SIG-M5 treated with dmso at 0.1 percent for 504 hours (cell line): ENCODE measurements at regions not wholly inside any gene's neighbourhood (a gene's known extent, or its start where the extent isn't known, plus 50 kb on each side); places are given as distances from the start of the nearest gene placed in this dataset.

ENCODE experiments used
- DNase-seq: peaks from one replicate; lab custom pipeline; 2025; ENCODE audit not compliant: unreplicated experiment; lab: John Stamatoyannopoulos, UW

DNA sequence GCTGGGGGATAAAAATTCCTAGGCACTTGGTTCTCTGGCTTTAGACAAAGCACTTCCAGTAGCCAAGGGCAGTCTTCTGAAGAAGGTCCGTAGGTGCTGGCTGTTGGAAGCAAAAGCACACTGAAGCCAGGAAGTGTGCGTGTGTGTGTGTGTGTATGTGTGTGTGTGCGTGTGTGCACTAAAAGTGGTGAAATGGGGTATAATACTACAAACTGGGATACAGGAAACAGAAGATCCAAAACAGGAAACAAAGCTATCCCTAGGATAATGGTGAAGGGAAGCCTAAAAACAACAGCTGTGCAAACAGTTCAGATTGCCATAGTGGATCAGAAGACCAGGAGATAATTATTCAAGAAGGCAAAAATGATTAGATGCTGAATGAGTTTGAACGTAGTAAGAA lies 103.4 kb downstream of the IL20RB start:
- DNase-seq: no peak

DNA sequence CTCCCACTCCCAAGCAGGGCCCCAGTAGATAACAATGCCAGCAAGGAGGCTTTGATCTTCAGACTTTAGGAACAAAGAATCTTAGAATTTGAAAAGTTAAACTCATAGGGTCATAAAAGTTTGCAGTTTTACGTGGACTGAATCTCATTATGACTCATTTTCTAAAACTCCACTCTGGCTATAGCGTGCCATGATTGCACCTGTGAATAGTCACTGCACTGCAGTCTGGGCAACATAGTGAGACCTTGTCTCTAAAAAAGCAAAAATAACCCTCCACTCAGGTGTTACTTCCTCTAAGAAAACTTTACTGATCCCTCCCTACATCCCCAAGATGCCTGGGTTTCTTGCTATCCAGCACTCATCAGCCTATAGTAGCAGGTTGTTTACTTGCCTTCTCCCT lies 104.5 kb downstream of the IL20RB start:
- no peak for DNase-seq

DNA sequence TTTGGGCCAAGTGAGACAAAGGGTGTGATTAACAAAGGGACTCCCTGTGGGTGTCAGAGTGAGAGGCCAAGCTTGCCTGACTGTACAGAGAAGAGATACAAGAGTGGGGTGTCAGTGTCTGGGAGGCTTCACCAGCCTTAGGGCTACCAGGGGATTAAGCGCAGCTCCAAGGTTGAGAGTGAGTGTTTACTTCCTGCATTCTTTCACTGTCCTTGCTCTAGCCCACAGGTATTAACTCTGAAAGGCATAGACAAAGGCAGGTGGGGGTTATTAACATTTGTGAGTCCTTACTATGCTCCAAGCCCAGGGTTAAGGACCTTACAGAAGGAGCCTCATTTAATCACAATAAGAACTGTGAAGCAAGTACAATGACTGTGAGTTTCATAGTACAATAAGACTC lies 107.6 kb downstream of the IL20RB start:
- DNase-seq: no peak

DNA sequence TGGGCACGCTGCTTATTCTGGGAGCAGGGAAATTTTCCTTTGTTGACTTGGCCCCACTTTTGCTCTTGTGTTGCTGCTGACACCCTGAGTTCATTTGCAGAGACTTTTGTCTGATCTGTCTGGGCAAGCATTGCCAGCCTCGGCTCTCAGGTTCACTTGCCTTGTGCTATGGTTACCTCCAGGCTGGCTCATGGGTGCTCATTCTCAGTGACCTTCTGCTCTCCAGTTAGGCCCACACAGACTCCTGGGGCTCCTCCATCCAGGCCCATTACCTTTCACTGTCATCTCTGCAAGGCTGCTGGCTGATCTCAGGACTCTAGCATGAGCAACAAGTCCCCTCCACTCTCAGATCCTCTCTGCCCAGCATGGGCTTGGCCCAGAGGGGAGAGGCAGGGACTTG lies 108.3 kb downstream of the IL20RB start:
- DNase-seq: no peak

DNA sequence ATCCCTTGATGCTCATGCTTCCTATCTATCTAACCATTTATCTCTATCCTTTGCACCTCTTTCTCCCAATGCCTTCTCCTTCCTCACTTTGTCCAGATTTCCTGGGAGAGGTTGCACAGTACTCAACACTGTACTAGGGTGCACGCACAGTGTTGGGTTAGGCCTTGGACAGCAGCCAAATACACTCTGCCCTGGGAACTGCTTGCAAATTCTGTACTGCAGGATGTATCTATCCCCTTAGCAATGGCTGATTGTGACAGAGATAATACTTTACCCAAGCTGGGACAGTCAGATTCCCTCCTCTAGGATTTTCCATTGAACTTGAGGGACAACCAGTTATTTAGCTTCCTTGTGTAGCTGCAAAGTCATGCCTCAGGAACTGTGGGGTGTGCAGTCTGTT lies 113.3 kb downstream of the IL20RB start:
- no peak for DNase-seq

- no peak for DNase-seq
Observed at GRCh38 chr3:137075020-137075419, 117.2 kb downstream of the IL20RB start.

GRCh38 chr3:137078040-137078439 lies 120.3 kb downstream of the IL20RB start:
- DNase-seq: no peak

DNA sequence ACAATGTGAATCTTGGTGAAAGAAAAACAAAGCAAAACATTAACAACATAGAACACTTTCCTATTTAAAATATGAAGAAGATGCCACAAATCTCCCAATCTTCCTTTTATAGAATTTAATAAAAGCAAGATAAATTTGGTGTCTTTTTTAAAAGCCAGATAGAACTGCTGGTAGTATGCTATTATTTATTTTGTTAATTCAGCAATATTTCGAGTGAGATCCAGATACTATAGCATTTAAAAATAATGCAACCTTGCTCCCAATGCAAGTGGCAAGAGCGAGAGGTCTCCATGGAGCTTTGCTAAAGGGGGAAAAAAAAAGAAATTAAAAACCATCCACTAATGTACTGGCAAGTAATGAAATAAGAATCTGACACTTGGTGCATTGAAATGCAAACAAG lies 121.8 kb downstream of the IL20RB start:
- DNase-seq: no peak

DNA sequence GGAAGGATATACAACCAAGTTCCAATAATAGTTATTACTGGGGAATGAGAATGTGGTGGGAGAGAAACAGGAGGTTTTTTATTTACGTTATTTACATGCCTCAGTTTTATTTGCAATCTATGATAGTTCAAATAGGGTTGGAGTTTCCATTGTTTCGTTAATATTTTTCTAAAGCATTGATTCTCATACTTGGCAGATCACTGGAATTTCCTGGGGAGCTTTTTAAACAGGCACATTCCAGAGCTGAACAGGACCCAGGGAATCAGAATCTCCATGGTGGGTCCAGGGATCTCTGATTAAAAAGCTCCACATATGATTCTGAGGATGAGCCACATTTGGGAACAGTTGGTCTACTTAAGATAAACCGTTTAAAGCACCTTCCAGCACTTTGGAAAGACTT lies 123.9 kb downstream of the IL20RB start:
- DNase-seq: no peak

DNA sequence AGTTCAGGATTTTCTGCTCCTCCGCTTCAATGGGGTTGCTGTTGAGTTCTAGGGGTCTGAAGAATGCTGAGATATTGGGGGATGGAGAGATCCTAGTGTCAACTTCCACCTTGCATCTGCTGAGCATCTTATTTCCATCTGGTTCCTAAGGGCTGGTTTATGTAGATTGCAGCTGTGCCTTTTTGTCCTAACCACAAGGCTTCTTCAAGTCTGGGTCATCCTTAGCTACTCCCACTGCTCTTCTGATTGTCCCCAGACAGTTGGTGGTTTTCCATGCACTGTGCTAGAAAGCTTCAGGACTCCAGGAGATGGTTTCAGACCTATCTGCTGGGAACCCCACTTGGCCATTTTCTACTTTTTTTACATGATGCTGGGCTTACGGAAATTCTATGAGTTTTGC lies 125.0 kb downstream of the IL20RB start:
- no peak for DNase-seq

DNA sequence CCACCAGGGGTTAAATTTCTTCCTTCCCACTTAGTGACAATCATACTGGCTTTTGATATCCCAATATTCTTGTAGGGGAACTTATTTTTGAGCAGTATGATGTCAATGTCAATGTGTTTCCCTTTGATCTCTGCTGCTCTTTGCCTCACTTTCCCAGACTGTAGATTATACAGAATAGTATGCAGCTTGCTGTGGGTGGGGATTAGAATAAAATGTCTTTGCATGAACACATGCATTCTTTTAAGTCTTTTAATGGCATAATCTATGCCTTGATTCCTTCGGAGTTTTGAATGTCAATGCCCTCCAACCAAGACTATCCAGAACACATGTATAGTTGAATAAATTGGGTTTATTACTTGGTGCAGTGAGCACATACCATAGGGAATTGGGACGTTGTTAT lies 125.5 kb downstream of the IL20RB start:
- no peak for DNase-seq

GRCh38 chr3:137084586-137084985 lies 126.8 kb downstream of the IL20RB start:
- no peak for DNase-seq

GRCh38 chr3:137097386-137097785 lies 139.6 kb downstream of the IL20RB start:
- peak; percentile 15 for DNase-seq

- no peak for DNase-seq
Observed at GRCh38 chr3:137097852-137098251, 140.1 kb downstream of the IL20RB start.

GRCh38 chr3:137099364-137100219 lies 141.8 kb downstream of the IL20RB start:
- no peak for DNase-seq

DNA sequence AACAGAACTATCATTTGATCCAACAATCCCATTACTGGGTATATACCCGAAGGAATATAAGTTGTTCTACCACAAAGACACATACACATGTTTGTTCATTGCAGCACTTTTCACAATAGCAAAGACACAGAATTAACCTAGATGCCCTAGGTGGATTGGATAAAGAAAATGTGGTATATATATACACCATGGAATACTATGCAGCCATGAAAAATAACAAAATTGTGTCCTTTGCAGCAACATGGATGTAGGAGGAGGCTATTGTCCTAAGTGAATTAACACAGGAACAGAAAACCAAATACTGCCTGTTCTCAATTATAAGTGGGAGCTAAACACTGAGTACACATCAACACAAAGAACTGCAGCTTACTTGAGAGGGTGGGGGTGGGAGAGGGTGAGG lies 142.5 kb downstream of the IL20RB start:
- DNase-seq: no peak

- no peak for DNase-seq
Observed at GRCh38 chr3:137103739-137104138, 146.0 kb downstream of the IL20RB start.

DNA sequence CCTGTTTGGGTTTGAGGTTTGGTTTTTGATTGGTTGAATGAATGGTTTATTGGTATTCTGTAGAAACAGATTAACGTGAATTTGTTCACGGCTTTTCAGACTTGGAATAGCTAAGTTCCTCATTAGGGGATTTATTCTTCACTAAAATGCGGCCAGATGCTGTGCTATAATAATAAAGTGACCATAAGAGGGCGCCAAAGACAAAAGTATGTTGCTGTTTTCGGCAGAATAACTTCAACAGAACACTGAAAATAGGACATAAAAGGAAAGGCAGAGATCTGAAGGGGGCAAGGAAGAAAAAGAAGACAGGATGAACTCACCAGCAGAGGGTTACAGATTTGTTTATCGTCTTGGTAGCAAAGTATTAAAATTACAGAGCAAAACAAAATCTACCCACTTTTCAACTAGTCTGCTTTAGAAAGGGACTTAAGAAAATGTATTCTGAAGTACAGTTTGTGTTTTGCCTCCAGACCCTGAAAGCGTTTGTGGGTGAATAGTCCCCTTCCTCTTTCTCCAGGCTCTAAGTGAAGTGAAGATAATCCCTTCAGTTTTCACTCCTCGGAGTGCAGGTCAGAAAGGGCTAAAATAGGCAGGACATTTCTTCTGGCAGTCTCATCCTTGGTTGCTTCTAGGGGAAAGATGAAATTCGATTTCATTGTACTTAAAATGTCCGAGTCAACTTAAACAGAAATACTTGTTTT lies 147.6 kb downstream of the IL20RB start:
- peak; percentile 73 for DNase-seq

GRCh38 chr3:137106612-137107240 lies 148.9 kb downstream of the IL20RB start:
- DNase-seq: no peak

DNA sequence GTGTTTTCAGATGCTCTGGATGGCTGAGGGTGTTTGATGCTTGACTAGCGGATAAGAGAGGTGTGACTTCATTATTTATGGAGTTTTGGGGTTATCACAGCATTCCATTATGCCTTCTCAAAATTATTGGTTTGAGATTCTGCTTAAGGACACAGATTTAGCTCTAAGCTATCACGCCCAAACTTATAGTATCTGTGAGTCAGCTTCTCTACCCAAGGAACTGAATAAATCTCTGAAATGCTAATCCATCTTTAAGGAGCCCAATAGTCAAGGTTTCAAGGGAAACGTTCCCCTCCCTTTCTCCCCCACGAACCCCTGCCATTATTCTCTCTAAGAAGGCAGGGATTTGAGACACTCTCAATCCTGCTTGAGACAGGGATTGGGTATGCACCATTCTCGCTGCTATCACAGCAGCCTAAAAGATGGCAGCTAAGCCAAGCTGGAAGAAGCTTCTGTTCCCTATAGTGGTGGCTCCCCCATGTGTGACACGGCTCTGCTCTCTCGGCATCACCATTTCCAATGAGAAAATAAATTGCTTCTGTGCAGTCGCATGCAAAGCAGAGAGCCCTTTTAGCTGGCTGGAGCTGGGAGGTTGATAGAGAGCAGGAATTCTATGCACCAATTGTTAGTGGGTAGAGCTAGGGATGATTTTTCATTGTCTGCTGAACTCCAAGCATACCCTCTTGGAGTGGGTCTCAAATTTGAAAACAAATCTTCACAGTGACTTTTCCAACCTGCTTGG lies 151.1 kb downstream of the IL20RB start:
- DNase-seq: no peak

- peak; percentile 67 for DNase-seq
Observed at GRCh38 chr3:137110392-137110996, 152.7 kb downstream of the IL20RB start.
